GM18868 (cell line): ENCODE measurements at regions not wholly inside any gene's neighbourhood (a gene's known extent, or its start where the extent isn't known, plus 50 kb on each side); places are given as distances from the start of the nearest gene placed in this dataset.

ENCODE experiments used
- ATAC-seq: cut with Tn5 transposase; IDR thresholded peaks from one replicate; pipeline ENCODE4 v1.9.1; 2021; ENCODE audit warnings: mild to moderate bottlenecking, moderate library complexity; ENCODE audit not compliant: unreplicated experiment

- no peak for ATAC-seq
Measured at GRCh38 chr12:91974541-91975085, 171.0 kb downstream of the BTG1 start.

GRCh38 chr12:91973813-91974212 is 171.8 kb downstream of the BTG1 start:
- no peak for ATAC-seq

- no peak for ATAC-seq
Measured at GRCh38 chr12:91972896-91973295, 172.8 kb downstream of the BTG1 start.

GRCh38 chr12:91968777-91969171 is 176.9 kb downstream of the BTG1 start:
- no peak for ATAC-seq

GRCh38 chr12:91968076-91968776 is 177.4 kb downstream of the BTG1 start:
- no peak for ATAC-seq

GRCh38 chr12:91967590-91967989 is 178.1 kb downstream of the BTG1 start:
- ATAC-seq = no peak

- ATAC-seq = no peak
Measured at GRCh38 chr12:91965781-91966180, 179.9 kb downstream of the BTG1 start.

GRCh38 chr12:91964501-91964900 is 181.1 kb downstream of the BTG1 start:
- no peak for ATAC-seq

GRCh38 chr12:91959220-91959619 is 186.4 kb downstream of the BTG1 start:
- no peak for ATAC-seq

GRCh38 chr12:91958816-91959215 is 186.8 kb downstream of the BTG1 start:
- ATAC-seq = no peak

- ATAC-seq = no peak
Measured at GRCh38 chr12:91954747-91955146, 190.9 kb downstream of the BTG1 start.

GRCh38 chr12:91954326-91954725 is 191.3 kb downstream of the BTG1 start:
- no peak for ATAC-seq

GRCh38 chr12:91952916-91953315 is 192.7 kb downstream of the BTG1 start:
- no peak for ATAC-seq

- ATAC-seq = no peak
Measured at GRCh38 chr12:91951571-91951970, 194.1 kb downstream of the BTG1 start.

GRCh38 chr12:91948504-91948903 is 197.1 kb downstream of the BTG1 start:
- ATAC-seq = no peak

- ATAC-seq = peak; percentile 99
Measured at GRCh38 chr12:91947459-91947858, 198.2 kb downstream of the BTG1 start.

GRCh38 chr12:91944637-91945036 is 201.0 kb downstream of the BTG1 start:
- no peak for ATAC-seq

GRCh38 chr12:91940826-91941570 is 204.6 kb downstream of the BTG1 start:
- ATAC-seq = no peak

- ATAC-seq = no peak
Measured at GRCh38 chr12:91940322-91940721, 205.3 kb downstream of the BTG1 start.

- ATAC-seq = no peak
Measured at GRCh38 chr12:91937706-91938105, 207.9 kb downstream of the BTG1 start.

GRCh38 chr12:91937009-91937408 is 208.6 kb downstream of the BTG1 start:
- no peak for ATAC-seq

- ATAC-seq = no peak
Measured at GRCh38 chr12:91935296-91935695, 210.3 kb downstream of the BTG1 start.
